WTC11 (cell line): ENCODE measurements at regions not wholly inside any gene's neighbourhood (a gene's known extent, or its start where the extent isn't known, plus 50 kb on each side); places are given as distances from the start of the nearest gene placed in this dataset.

Experiments
- ATAC-seq: fragments of 200-7000 bp; cut with Tn5 transposase; 2 replicates; pipeline ENCODE4 v1.10.0; 2021; ENCODE audit warnings: mild to moderate bottlenecking, moderate library complexity
- CTCF ChIA-PET: fragments of 300-600 bp; sonication (Branson Sonifier 250); formaldehyde crosslinking; loops from one replicate; lab custom pipeline; 2021; ENCODE audit warnings: antibody characterized with exemption; lab: Charles Lee
- POLR2A ChIA-PET: fragments of 350-600 bp; sonication (Branson Sonifier 250); formaldehyde crosslinking; loops from one replicate; lab custom pipeline; 2021; ENCODE audit warnings: antibody characterized with exemption; lab: Charles Lee
- DNase-seq: peaks from one replicate; pipeline ENCODE4 v3.0.0; 2021; ENCODE audit warnings: low spot score
- H3K27ac Mint-ChIP-seq: 2 replicates; pipeline ENCODE4 v1.8.0; 2021; ENCODE audit warnings: mixed read lengths
- H3K27me3 Mint-ChIP-seq: 2 replicates; pipeline ENCODE4 v1.8.0; 2021; ENCODE audit warnings: low read depth, mild to moderate bottlenecking, moderate library complexity, mixed read lengths
- H3K36me3 Mint-ChIP-seq: 2 replicates; pipeline ENCODE4 v1.8.0; 2021; ENCODE audit warnings: mixed read lengths
- H3K4me1 Mint-ChIP-seq: 2 replicates; pipeline ENCODE4 v1.8.0; 2022; ENCODE audit warnings: mixed read lengths
- H3K4me3 Mint-ChIP-seq: 2 replicates; pipeline ENCODE4 v1.8.0; 2021; ENCODE audit warnings: mild to moderate bottlenecking, moderate library complexity, mixed read lengths
- H3K9me3 Mint-ChIP-seq: 2 replicates; pipeline ENCODE4 v1.8.0; 2021; ENCODE audit warnings: mixed read lengths
- ATF1 ChIP-seq: sonication (generic); formaldehyde crosslinking; IDR thresholded peaks from 2 replicates; pipeline ENCODE4 v1.8.1; 2023; ENCODE audit warnings: mild to moderate bottlenecking, moderate library complexity, missing genetic modification reagents
- FOXJ3 ChIP-seq: sonication (generic); formaldehyde crosslinking; IDR thresholded peaks from 2 replicates; pipeline ENCODE4 v1.9.0; 2021; ENCODE audit warnings: missing genetic modification reagents, mild to moderate bottlenecking, borderline replicate concordance
- GRHL2 ChIP-seq: fragments of 250-450 bp; sonication (Bioruptor Pico); IDR thresholded peaks from 2 replicates; pipeline ENCODE4 v1.8.0; 2022; ENCODE audit warnings: mild to moderate bottlenecking, moderate library complexity; ENCODE audit not compliant: insufficient replicate concordance, severe bottlenecking
- IRF2 ChIP-seq: sonication (generic); formaldehyde crosslinking; IDR thresholded peaks from 2 replicates; pipeline ENCODE4 v1.8.0; 2022; ENCODE audit warnings: low read depth, missing genetic modification reagents, borderline replicate concordance
- JAZF1 ChIP-seq: fragments of 250-450 bp; sonication (Bioruptor Pico); IDR thresholded peaks from 2 replicates; pipeline ENCODE4 v1.9.0; 2021; ENCODE audit warnings: moderate library complexity, mild to moderate bottlenecking, inconsistent platforms
- KAT7 ChIP-seq: sonication (generic); formaldehyde crosslinking; IDR thresholded peaks from 2 replicates; pipeline ENCODE4 v1.8.1; 2023; ENCODE audit warnings: missing genetic modification reagents, mild to moderate bottlenecking, borderline replicate concordance
- NFE2L1 ChIP-seq: sonication (generic); formaldehyde crosslinking; IDR thresholded peaks from 2 replicates; pipeline ENCODE4 v1.8.1; 2023; ENCODE audit warnings: missing genetic modification reagents
- NR1H2 ChIP-seq: sonication (generic); formaldehyde crosslinking; IDR thresholded peaks from 2 replicates; pipeline ENCODE4 v1.9.0; 2021; ENCODE audit warnings: mild to moderate bottlenecking, moderate library complexity, missing genetic modification reagents
- PRRX2 ChIP-seq: fragments of 250-450 bp; sonication (Bioruptor Pico); IDR thresholded peaks from 2 replicates; pipeline ENCODE4 v1.8.0; 2021; ENCODE audit warnings: mild to moderate bottlenecking
- SMAD3 ChIP-seq: sonication (generic); formaldehyde crosslinking; IDR thresholded peaks from 2 replicates; pipeline ENCODE4 v1.8.0; 2022; ENCODE audit warnings: missing genetic modification reagents, mild to moderate bottlenecking, borderline replicate concordance
- TCF7 ChIP-seq: sonication (generic); formaldehyde crosslinking; IDR thresholded peaks from 2 replicates; pipeline ENCODE4 v1.8.0; 2022; ENCODE audit warnings: mild to moderate bottlenecking, low read depth, missing genetic modification reagents, moderate library complexity
- TP53 ChIP-seq: sonication (generic); formaldehyde crosslinking; IDR thresholded peaks from 2 replicates; pipeline ENCODE4 v1.8.1; 2023; ENCODE audit warnings: mild to moderate bottlenecking, missing genetic modification reagents
- ZNF121 ChIP-seq: sonication (generic); formaldehyde crosslinking; IDR thresholded peaks from 2 replicates; pipeline ENCODE4 v1.8.0; 2023; ENCODE audit warnings: missing genetic modification reagents
- ZNF317 ChIP-seq: sonication (generic); formaldehyde crosslinking; IDR thresholded peaks from 2 replicates; pipeline ENCODE4 v1.8.1; 2023; ENCODE audit warnings: low read depth, mild to moderate bottlenecking, moderate library complexity, missing genetic modification reagents, borderline replicate concordance
- ZNF425 ChIP-seq: fragments of 250-450 bp; sonication (Bioruptor Pico); conservative IDR thresholded peaks from 2 replicates; pipeline ENCODE4 v1.9.0; 2021; ENCODE audit warnings: mild to moderate bottlenecking
- TF ChIP-seq, protein P1 (sequence below): fragments of 250-450 bp; sonication (Bioruptor Pico); IDR thresholded peaks from 2 replicates; pipeline ENCODE4 v1.9.0; 2021; ENCODE audit warnings: mild to moderate bottlenecking, borderline replicate concordance
- TF ChIP-seq, protein P2 (sequence below): sonication (generic); formaldehyde crosslinking; IDR thresholded peaks from 2 replicates; pipeline ENCODE4 v1.8.1; 2022; ENCODE audit warnings: mild to moderate bottlenecking, moderate library complexity, missing genetic modification reagents
- TF ChIP-seq, protein P3 (sequence below): sonication (generic); formaldehyde crosslinking; IDR thresholded peaks from 2 replicates; pipeline ENCODE4 v1.8.0; 2022; ENCODE audit warnings: mild to moderate bottlenecking, missing genetic modification reagents
- TF ChIP-seq, protein P4 (sequence below): sonication (generic); formaldehyde crosslinking; IDR thresholded peaks from 2 replicates; pipeline ENCODE4 v1.8.1; 2022; ENCODE audit warnings: low read depth, missing genetic modification reagents, borderline replicate concordance
- TF ChIP-seq, protein P5 (sequence below): sonication (generic); formaldehyde crosslinking; IDR thresholded peaks from 2 replicates; pipeline ENCODE4 v1.8.0; 2023; ENCODE audit warnings: missing genetic modification reagents

- TF ChIP-seq, protein P1, sequence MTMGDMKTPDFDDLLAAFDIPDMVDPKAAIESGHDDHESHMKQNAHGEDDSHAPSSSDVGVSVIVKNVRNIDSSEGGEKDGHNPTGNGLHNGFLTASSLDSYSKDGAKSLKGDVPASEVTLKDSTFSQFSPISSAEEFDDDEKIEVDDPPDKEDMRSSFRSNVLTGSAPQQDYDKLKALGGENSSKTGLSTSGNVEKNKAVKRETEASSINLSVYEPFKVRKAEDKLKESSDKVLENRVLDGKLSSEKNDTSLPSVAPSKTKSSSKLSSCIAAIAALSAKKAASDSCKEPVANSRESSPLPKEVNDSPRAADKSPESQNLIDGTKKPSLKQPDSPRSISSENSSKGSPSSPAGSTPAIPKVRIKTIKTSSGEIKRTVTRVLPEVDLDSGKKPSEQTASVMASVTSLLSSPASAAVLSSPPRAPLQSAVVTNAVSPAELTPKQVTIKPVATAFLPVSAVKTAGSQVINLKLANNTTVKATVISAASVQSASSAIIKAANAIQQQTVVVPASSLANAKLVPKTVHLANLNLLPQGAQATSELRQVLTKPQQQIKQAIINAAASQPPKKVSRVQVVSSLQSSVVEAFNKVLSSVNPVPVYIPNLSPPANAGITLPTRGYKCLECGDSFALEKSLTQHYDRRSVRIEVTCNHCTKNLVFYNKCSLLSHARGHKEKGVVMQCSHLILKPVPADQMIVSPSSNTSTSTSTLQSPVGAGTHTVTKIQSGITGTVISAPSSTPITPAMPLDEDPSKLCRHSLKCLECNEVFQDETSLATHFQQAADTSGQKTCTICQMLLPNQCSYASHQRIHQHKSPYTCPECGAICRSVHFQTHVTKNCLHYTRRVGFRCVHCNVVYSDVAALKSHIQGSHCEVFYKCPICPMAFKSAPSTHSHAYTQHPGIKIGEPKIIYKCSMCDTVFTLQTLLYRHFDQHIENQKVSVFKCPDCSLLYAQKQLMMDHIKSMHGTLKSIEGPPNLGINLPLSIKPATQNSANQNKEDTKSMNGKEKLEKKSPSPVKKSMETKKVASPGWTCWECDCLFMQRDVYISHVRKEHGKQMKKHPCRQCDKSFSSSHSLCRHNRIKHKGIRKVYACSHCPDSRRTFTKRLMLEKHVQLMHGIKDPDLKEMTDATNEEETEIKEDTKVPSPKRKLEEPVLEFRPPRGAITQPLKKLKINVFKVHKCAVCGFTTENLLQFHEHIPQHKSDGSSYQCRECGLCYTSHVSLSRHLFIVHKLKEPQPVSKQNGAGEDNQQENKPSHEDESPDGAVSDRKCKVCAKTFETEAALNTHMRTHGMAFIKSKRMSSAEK, result no peak
- TF ChIP-seq GRHL2 (no peak), JAZF1 (CRISPR knock-in tag) (no peak)
Measured at GRCh38 chr5:107208867-107209266, 461.9 kb downstream of the EFNA5 start (continued).

DNA sequence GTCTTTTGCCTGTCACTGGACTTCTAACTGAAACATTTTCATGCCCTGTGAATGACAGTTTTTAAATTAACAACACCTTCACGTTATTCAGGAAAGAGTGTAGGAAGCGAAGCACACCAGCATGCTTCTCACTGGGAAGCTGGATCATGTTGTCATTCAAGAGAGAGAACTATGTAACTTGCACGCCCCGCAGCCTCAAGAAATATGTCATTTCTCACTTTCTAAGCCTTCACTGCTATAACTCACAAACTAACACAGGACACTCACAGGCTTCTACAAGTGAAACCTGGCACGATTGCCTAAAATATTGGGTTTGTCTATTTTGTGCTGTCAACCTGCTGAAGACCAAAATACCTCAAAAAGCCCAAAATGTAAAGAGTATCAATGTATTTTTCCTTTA, 466.3 kb downstream of the EFNA5 start:
- CTCF ChIA-PET, result no interaction called here
- 0 out of 2 replicates have a peak, but pooled peaks cover 5% of the 10 kb centered on the region for H3K4me1 Mint-ChIP-seq
- no peak for ATAC-seq
- no peaks in the 10 kb centered on the region; the same call in 1 of the 2 replicates for H3K27me3 Mint-ChIP-seq
- DNase-seq, result no peak
- TF ChIP-seq NR1H2 (CRISPR knock-in tag) (no peak), PRRX2 (CRISPR knock-in tag) (no peak), ZNF121 (CRISPR knock-in tag) (no peak), ZNF317 (CRISPR knock-in tag) (no peak), NFE2L1 (CRISPR knock-in tag) (no peak), ATF1 (CRISPR knock-in tag) (no peak)
- TF ChIP-seq, protein P2, sequence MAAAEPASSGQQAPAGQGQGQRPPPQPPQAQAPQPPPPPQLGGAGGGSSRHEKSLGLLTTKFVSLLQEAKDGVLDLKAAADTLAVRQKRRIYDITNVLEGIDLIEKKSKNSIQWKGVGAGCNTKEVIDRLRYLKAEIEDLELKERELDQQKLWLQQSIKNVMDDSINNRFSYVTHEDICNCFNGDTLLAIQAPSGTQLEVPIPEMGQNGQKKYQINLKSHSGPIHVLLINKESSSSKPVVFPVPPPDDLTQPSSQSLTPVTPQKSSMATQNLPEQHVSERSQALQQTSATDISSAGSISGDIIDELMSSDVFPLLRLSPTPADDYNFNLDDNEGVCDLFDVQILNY (CRISPR knock-in tag), result no peak
- TF ChIP-seq, protein P3, sequence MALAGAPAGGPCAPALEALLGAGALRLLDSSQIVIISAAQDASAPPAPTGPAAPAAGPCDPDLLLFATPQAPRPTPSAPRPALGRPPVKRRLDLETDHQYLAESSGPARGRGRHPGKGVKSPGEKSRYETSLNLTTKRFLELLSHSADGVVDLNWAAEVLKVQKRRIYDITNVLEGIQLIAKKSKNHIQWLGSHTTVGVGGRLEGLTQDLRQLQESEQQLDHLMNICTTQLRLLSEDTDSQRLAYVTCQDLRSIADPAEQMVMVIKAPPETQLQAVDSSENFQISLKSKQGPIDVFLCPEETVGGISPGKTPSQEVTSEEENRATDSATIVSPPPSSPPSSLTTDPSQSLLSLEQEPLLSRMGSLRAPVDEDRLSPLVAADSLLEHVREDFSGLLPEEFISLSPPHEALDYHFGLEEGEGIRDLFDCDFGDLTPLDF (CRISPR knock-in tag), result no peak
- POLR2A ChIA-PET, result no interaction called here
- H3K9me3 Mint-ChIP-seq, result no peaks in the 10 kb centered on the region
- H3K4me3 Mint-ChIP-seq, result no peak overlapping the region
- H3K27ac Mint-ChIP-seq, result no peak overlapping the region
- H3K36me3 Mint-ChIP-seq, result no peaks in the 10 kb centered on the region

- no peak overlapping the region for H3K27ac Mint-ChIP-seq
- no peak overlapping the region for H3K4me3 Mint-ChIP-seq
- CTCF ChIA-PET, result no interaction called here
Measured at GRCh38 chr5:107203243-107203642, 467.5 kb downstream of the EFNA5 start.

DNA sequence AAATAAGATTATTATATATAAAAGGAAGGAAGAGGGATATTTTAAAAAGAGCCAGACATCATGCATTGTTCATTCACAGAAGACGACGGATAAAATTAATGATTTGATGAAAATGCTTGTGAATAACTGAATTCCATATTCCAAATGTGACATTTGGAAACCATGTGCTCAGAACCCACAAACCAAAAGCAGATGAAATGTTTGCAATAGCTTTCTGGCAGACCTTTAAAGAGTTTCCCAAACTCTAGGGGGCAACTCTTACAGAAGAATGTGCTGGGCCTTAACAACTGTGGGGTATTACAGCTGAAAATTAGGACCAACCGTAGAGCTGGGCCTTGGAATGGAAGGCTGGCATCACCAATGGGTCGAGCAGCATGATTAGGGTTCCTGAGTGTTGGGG, 471.0 kb downstream of the EFNA5 start:
- DNase-seq (no peak), ATAC-seq (no peak)
- Mint-ChIP-seq H3K27me3 (no peaks in the 10 kb centered on the region), H3K4me1 (peaks cover 13% of the 10 kb centered on the region), H3K9me3 (no peaks in the 10 kb centered on the region), H3K36me3 (no peaks in the 10 kb centered on the region), H3K27ac (no peak overlapping the region), H3K4me3 (no peak overlapping the region)
- ChIA-PET CTCF (no interaction called here), POLR2A (no interaction called here)
- TF ChIP-seq ZNF425 (CRISPR knock-in tag) (no peak), TP53 (no peak), KAT7 (no peak), IRF2 (no peak)
- TF ChIP-seq, protein P4, sequence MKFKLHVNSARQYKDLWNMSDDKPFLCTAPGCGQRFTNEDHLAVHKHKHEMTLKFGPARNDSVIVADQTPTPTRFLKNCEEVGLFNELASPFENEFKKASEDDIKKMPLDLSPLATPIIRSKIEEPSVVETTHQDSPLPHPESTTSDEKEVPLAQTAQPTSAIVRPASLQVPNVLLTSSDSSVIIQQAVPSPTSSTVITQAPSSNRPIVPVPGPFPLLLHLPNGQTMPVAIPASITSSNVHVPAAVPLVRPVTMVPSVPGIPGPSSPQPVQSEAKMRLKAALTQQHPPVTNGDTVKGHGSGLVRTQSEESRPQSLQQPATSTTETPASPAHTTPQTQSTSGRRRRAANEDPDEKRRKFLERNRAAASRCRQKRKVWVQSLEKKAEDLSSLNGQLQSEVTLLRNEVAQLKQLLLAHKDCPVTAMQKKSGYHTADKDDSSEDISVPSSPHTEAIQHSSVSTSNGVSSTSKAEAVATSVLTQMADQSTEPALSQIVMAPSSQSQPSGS (CRISPR knock-in tag), result no peak

More at GRCh38 chr5:107203243-107203642, 467.5 kb downstream of the EFNA5 start:
- Mint-ChIP-seq H3K27me3 (no peaks in the 10 kb centered on the region; the same call in 1 of the 2 replicates), H3K36me3 (no peaks in the 10 kb centered on the region), H3K9me3 (no peaks in the 10 kb centered on the region), H3K4me1 (0 out of 2 replicates have a peak, but pooled peaks cover 5% of the 10 kb centered on the region)
- DNase-seq (no peak), ATAC-seq (no peak)
- TF ChIP-seq TCF7 (CRISPR knock-in tag) (no peak), FOXJ3 (CRISPR knock-in tag) (no peak), SMAD3 (CRISPR knock-in tag) (no peak)
- TF ChIP-seq, protein P5, sequence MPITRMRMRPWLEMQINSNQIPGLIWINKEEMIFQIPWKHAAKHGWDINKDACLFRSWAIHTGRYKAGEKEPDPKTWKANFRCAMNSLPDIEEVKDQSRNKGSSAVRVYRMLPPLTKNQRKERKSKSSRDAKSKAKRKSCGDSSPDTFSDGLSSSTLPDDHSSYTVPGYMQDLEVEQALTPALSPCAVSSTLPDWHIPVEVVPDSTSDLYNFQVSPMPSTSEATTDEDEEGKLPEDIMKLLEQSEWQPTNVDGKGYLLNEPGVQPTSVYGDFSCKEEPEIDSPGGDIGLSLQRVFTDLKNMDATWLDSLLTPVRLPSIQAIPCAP, result no peak
- POLR2A ChIA-PET, result interaction anchor here (0.7 kb wide), 1 partner anchor 1366 kb away, joined by 8 read pairs; no protein-coding TSS in a partner anchor
